ENCODE measurements at regions not wholly inside any gene's neighbourhood (a gene's known extent, or its start where the extent isn't known, plus 50 kb on each side); places are given as distances from the start of the nearest gene placed in this dataset.

GRCh38 chr13:39803156-39803555 is 147.7 kb downstream of the COG6 start:
- H3K27me3 ChIP-seq (ENCODE audit: control insufficient read depth, insufficient read depth, low read length): no peaks in the 10 kb centered on the region
- H3K4me1 ChIP-seq (ENCODE audit: control insufficient read depth in 2 of 3, insufficient read depth in 2 of 3, low read depth in 1 of 3, low read length in 3 of 3): no peaks in the 10 kb centered on the region
- DNase-seq (no peak), FAIRE-seq (no peak)
- H3K4me3 ChIP-seq (ENCODE audit: low read length in 3 of 3): no peak overlapping the region
- H3K27ac ChIP-seq (ENCODE audit: low read depth in 2 of 2, low read length in 2 of 2): no peak overlapping the region
- H3K36me3 ChIP-seq (ENCODE audit: control insufficient read depth in 2 of 3, insufficient read depth in 3 of 3, low read length in 3 of 3): no peaks in the 10 kb centered on the region
- H3K9ac ChIP-seq (ENCODE audit: low read length in 3 of 3): no peak overlapping the region
- H3K9me3 ChIP-seq (ENCODE audit: control insufficient read depth in 2 of 3, insufficient read depth in 1 of 3, low read length in 3 of 3): no peaks in the 10 kb centered on the region
- intact Hi-C loops (cut with DNase I): no loop called here
- TF ChIP-seq CTCF (IDR thresholded peaks at IDR 0.05; ENCODE audit: borderline replicate concordance, extremely low read depth, insufficient read depth): no peak

GRCh38 chr13:39803851-39804250 is 148.4 kb downstream of the COG6 start:
- no peak overlapping the region for H3K9ac ChIP-seq (ENCODE audit: low read length in 3 of 3)
- no peak for FAIRE-seq
- H3K4me3 ChIP-seq (ENCODE audit: low read length in 3 of 3): no peak overlapping the region
- intact Hi-C loops (cut with DNase I): no loop called here
- H3K36me3 ChIP-seq (ENCODE audit: control insufficient read depth in 2 of 3, insufficient read depth in 3 of 3, low read length in 3 of 3): no peaks in the 10 kb centered on the region
- no peak overlapping the region for H3K27ac ChIP-seq (ENCODE audit: low read depth in 2 of 2, low read length in 2 of 2)
- H3K9me3 ChIP-seq (ENCODE audit: control insufficient read depth in 2 of 3, insufficient read depth in 1 of 3, low read length in 3 of 3): no peaks in the 10 kb centered on the region
- DNase-seq: no peak
- H3K27me3 ChIP-seq (ENCODE audit: control insufficient read depth, insufficient read depth, low read length): no peaks in the 10 kb centered on the region
- H3K4me1 ChIP-seq (ENCODE audit: control insufficient read depth in 2 of 3, insufficient read depth in 2 of 3, low read depth in 1 of 3, low read length in 3 of 3): no peaks in the 10 kb centered on the region
- TF ChIP-seq CTCF (IDR thresholded peaks at IDR 0.05; ENCODE audit: borderline replicate concordance, extremely low read depth, insufficient read depth): no peak

- no peak overlapping the region for H3K9ac ChIP-seq (ENCODE audit: low read length in 3 of 3)
- DNase-seq (no peak), FAIRE-seq (no peak)
- no peaks in the 10 kb centered on the region for H3K36me3 ChIP-seq (ENCODE audit: control insufficient read depth in 2 of 3, insufficient read depth in 3 of 3, low read length in 3 of 3)
- no peak overlapping the region for H3K4me3 ChIP-seq (ENCODE audit: low read length in 3 of 3)
- no peaks in the 10 kb centered on the region for H3K27me3 ChIP-seq (ENCODE audit: control insufficient read depth, insufficient read depth, low read length)
- no peak for TF ChIP-seq CTCF (IDR thresholded peaks at IDR 0.05; ENCODE audit: borderline replicate concordance, extremely low read depth, insufficient read depth)
- H3K27ac ChIP-seq (ENCODE audit: low read depth in 2 of 2, low read length in 2 of 2): no peak overlapping the region
- H3K9me3 ChIP-seq (ENCODE audit: control insufficient read depth in 2 of 3, insufficient read depth in 1 of 3, low read length in 3 of 3): no peaks in the 10 kb centered on the region
- intact Hi-C loops (cut with DNase I): no loop called here
- no peaks in the 10 kb centered on the region for H3K4me1 ChIP-seq (ENCODE audit: control insufficient read depth in 2 of 3, insufficient read depth in 2 of 3, low read depth in 1 of 3, low read length in 3 of 3)
These were observed 149.1 kb downstream of the COG6 start for GRCh38 chr13:39804332-39805210.
